ENCODE measurements at regions not wholly inside any gene's neighbourhood (a gene's known extent, or its start where the extent isn't known, plus 50 kb on each side); places are given as distances from the start of the nearest gene placed in this dataset.
"Not testable (repeated sequence)": the region's sequence is repeated elsewhere in the genome, so short reads cannot be mapped to it uniquely, and the experiment has no call there.

DNA sequence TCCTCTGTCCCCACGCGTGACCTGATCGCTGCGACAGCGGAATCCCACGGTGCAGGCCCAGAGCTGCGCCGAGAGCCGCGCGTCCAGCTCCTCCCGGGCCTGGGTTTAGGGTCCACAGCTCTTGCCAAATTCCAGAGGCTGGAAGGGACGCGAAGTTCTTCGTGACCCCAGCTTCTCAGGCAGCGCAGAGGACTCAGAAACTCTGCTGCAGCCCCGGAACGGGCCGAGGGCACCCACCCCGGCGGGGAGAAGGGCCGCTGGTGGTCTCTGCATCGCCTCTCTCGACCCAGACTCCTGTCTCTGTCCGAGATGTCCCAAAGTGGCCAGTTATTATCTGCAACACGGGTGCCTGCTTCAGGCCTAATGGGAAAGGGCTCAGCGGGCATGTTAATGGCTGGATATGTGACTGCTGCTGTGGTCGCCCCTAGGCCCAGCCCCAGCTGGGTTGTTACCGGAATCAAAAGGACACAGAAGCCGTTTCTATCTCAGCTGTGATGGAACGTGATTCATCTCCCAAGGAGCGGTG is 236.4 kb downstream of the VRK1 start:
- DNase-seq = no peak

- no peak for DNase-seq
These were observed 239.1 kb downstream of the VRK1 start for GRCh38 chr14:97036086-97036852.

DNA sequence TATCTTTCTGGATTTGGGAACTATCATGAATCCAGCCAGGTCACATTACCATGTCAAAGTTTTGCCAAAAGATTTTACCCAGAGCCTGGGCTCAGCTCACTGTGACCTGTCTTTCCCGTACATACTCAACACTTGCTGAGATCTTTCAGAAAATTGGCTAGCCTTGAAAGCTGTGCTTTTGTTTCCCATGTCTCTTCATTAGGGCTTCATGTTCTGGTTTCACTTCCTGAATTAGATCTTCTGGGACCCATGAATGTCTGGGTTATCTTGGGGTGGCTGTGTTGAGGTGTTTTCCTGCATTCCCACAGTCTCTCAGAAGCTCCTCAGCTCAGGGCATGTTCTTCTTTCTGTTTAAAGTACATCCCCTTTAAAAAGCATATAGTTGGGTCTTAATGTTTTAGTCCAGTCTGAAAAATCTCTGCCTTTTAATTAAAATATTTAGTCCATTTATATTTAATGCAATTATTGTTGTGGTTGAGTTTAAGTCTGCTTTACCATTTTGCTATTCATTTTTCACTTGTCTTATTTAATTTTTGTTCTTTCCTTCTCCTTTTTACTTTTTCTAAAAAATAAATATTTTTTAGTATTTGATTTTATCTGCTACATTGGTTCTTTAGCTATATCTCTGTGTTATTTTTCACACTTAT is 242.7 kb downstream of the VRK1 start:
- DNase-seq = no peak

GRCh38 chr14:97046967-97047366 is 249.8 kb downstream of the VRK1 start:
- no peak for DNase-seq

GRCh38 chr14:97052001-97052400 is 254.8 kb downstream of the VRK1 start:
- no peak for DNase-seq

DNA sequence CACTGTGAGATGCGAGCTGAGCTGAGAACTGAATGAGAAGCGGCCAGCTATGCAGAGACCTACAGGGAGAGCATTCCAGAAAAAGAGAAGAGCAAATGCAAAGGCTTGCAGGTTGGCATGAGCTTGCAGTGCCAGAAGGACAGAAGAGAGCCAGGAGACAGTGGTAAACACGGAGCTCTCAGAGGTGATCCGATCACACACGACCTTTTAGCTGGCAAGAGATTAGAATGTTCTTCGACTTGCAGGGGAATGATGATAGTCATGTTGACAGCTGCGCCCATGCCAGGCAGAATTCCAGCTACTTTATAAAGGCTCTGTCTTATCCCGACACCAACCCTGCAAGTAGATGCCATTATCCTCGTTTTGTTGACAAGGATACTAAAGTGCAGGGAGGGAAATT is 256.8 kb downstream of the VRK1 start:
- DNase-seq = no peak

GRCh38 chr14:97055355-97055754 is 258.2 kb downstream of the VRK1 start:
- no peak for DNase-seq

DNA sequence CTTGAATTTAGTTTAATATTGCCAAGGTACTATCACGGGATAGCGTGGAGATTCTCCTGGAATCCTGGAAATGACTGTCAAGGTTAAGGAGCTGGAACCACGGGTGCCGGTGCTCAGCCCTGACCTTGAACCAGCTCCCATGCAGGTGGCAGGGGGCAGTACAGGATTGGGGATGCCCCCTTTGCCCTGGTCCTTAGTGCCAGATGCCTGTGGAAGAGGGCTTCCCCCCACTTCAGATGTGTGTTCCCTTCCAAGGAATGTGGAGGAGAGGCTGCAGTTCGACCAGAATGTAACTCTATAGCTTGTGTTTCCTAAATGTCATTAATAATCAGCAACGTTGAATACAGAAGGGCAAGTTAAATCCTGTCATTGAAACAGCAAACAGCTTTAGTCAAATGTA is 258.9 kb downstream of the VRK1 start:
- no peak for DNase-seq

DNA sequence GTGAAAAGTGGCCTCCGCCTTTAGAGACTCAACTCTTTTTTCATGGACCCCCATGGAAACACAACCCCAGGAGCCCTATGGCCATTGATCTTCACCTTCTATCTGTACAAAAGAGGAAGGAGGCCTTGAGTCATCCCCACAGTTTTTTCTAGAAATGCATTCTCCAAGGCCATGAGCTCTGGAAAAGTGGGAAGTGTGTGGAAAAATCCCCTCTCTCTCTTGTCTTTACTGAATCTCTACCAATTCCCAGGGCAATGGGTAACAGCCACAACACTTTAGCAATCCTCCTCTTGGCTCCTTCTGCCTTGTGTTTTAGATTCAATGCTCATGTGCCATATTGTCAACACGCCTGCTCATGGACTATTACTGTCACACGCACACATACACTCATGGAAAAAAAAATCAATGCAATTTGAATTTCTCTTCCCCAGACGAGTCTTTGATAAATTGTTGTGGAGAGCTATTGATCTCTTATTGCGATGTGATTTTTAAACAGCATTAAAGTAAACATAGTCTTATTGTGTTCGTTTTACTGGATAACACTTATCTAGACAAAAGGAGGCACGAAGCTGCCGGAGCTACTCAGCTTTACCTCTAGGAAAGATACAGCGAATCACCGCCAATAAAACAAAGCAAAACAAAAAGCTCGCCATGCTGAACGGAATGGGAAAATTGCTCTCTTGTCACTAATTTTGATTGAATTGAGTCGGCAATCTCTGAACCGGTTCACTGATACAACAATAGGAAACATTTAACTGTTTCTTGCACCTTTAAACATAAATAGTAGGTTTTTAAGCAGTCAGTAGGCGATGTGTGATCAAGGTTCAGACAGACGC is 260.3 kb downstream of the VRK1 start:
- DNase-seq = no peak

- peak; percentile 7 for DNase-seq
These were observed 260.9 kb downstream of the VRK1 start for GRCh38 chr14:97058074-97058467.

- no peak for DNase-seq
These were observed 261.4 kb downstream of the VRK1 start for GRCh38 chr14:97058589-97058988.

DNA sequence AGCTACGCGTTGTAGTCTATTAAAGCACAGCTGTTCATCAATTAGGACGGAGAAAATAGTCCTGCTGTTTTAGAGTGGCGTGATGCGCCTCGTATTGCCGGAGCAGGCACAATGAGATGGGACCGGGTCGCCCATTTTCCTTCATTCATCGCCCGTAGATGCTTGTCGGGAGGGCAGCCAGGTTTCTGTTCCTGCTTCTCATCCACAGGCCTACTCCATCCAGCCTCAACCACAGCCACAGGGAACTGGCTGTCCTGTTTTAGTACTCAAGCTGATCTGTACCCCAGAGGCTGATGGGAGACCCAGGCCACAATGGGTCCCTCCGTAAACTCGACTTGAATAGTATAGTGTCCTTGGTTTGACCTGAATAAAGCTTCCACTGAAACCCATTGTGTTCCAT is 264.0 kb downstream of the VRK1 start:
- DNase-seq = no peak

GRCh38 chr14:97061714-97062113 is 264.5 kb downstream of the VRK1 start:
- DNase-seq = no peak

- DNase-seq = no peak
These were observed 268.3 kb downstream of the VRK1 start for GRCh38 chr14:97065305-97066067.

GRCh38 chr14:97066068-97066899 is 269.1 kb downstream of the VRK1 start:
- DNase-seq = no peak

GRCh38 chr14:97068293-97068692 is 271.1 kb downstream of the VRK1 start:
- not testable (repeated sequence) for DNase-seq

- DNase-seq = no peak
These were observed 273.1 kb downstream of the VRK1 start for GRCh38 chr14:97070259-97070658.

- DNase-seq = no peak
These were observed 274.0 kb downstream of the VRK1 start for GRCh38 chr14:97071177-97071576.

GRCh38 chr14:97073622-97074021 is 276.4 kb downstream of the VRK1 start:
- no peak for DNase-seq

GRCh38 chr14:97074456-97074855 is 277.3 kb downstream of the VRK1 start:
- no peak for DNase-seq

GRCh38 chr14:97074856-97075255 is 277.7 kb downstream of the VRK1 start:
- no peak for DNase-seq

GRCh38 chr14:97077253-97077653 is 280.1 kb downstream of the VRK1 start:
- no peak for DNase-seq
